OCI-LY3 (cell line): ENCODE measurements at regions not wholly inside any gene's neighbourhood (a gene's known extent, or its start where the extent isn't known, plus 50 kb on each side); places are given as distances from the start of the nearest gene placed in this dataset.

Source experiments
- H2AFZ ChIP-seq: fragments of 200-600, 300-600 bp; shearing (Covaris generic); 2 replicates; pipeline ENCODE4 v1.6.0; 2014; ENCODE audit warnings: antibody characterized with exemption, low read depth, low read length
- H3K27ac ChIP-seq: fragments of 200-600, 300-600 bp; sonication (generic); 2 replicates; pipeline ENCODE4 v1.5.1; 2014; ENCODE audit warnings: mild to moderate bottlenecking, low read length, moderate library complexity, mixed read lengths
- H3K27me3 ChIP-seq: fragments of 200-600, 300-600 bp; sonication (generic); 2 replicates; pipeline ENCODE4 v1.6.1; 2014; ENCODE audit warnings: low read depth, low read length, mixed read lengths
- H3K36me3 ChIP-seq: fragments of 200-600, 300-600 bp; sonication (generic); replicated peaks from 2 replicates; pipeline ENCODE3; 2014; ENCODE audit warnings: low read depth, low read length, mixed read lengths
- H3K4me1 ChIP-seq: fragments of 300-600, 200-600 bp; sonication (generic); 2 replicates; pipeline ENCODE4 v1.6.1; 2014; ENCODE audit warnings: low read length, mixed read lengths
- H3K4me2 ChIP-seq: fragments of 200-600, 300-600 bp; sonication (generic); 2 replicates; pipeline ENCODE4 v1.6.1; 2014; ENCODE audit warnings: low read length, mixed read lengths
- H3K4me3 ChIP-seq: fragments of 300-600, 200-600 bp; sonication (generic); 2 replicates; pipeline ENCODE4 v1.5.1; 2014; ENCODE audit warnings: antibody characterized with exemption, mild to moderate bottlenecking, low read length, moderate library complexity
- H3K79me2 ChIP-seq: fragments of 300-600, 200-600 bp; shearing (Covaris generic); 2 replicates; pipeline ENCODE4 v1.6.1; 2014; ENCODE audit warnings: mild to moderate bottlenecking, low read length, mixed read lengths
- H3K9ac ChIP-seq: fragments of 300-600, 200-600 bp; shearing (Covaris generic); 2 replicates; pipeline ENCODE4 v1.6.0; 2014; ENCODE audit warnings: mild to moderate bottlenecking, low read length, moderate library complexity
- H3K9me3 ChIP-seq: fragments of 200-600, 300-600 bp; shearing (Covaris generic); 2 replicates; pipeline ENCODE4 v1.6.1; 2014; ENCODE audit warnings: low read length, mixed read lengths; ENCODE audit not compliant: insufficient read depth
- H4K20me1 ChIP-seq: fragments of 200-600, 300-600 bp; sonication (generic); 2 replicates; pipeline ENCODE4 v1.6.1; 2016; ENCODE audit warnings: low read length, mixed read lengths; ENCODE audit not compliant: insufficient read depth
- CTCF ChIP-seq: fragments of 200-600, 300-600 bp; sonication (generic); IDR thresholded peaks from 2 replicates; pipeline ENCODE4 v1.5.1; 2014; ENCODE audit warnings: antibody characterized with exemption, low read length, low read depth
- EZH2phosphoT487 ChIP-seq: fragments of 200-600 bp; shearing (Covaris generic); IDR thresholded peaks from 2 replicates; pipeline ENCODE4 v1.6.1; 2018; ENCODE audit warnings: antibody characterized with exemption, mixed run types, low read depth

GRCh38 chr10:124324451-124324850, 94.3 kb downstream of the OAT start:
- H3K79me2 ChIP-seq, result no peaks in the 10 kb centered on the region
- no peak overlapping the region for H2AFZ ChIP-seq
- H3K27me3 ChIP-seq, result no peaks in the 10 kb centered on the region
- no peak overlapping the region for H3K9ac ChIP-seq
- H3K4me1 ChIP-seq, result no peaks in the 10 kb centered on the region
- H3K27ac ChIP-seq, result no peak overlapping the region
- H3K4me2 ChIP-seq, result no peak overlapping the region
- no peaks in the 10 kb centered on the region for H3K36me3 ChIP-seq
- TF ChIP-seq CTCF (no peak), EZH2phosphoT487 (no peak)
- no peak overlapping the region for H3K4me3 ChIP-seq
- no peaks in the 10 kb centered on the region for H4K20me1 ChIP-seq
- no peaks in the 10 kb centered on the region for H3K9me3 ChIP-seq

- no peak overlapping the region for H3K4me2 ChIP-seq
- no peak overlapping the region for H3K4me3 ChIP-seq
- H3K9ac ChIP-seq, result no peak overlapping the region
- no peaks in the 10 kb centered on the region for H3K27me3 ChIP-seq
- no peak overlapping the region for H2AFZ ChIP-seq
- H3K9me3 ChIP-seq, result no peaks in the 10 kb centered on the region
- H4K20me1 ChIP-seq, result no peaks in the 10 kb centered on the region
- H3K4me1 ChIP-seq, result no peaks in the 10 kb centered on the region
- no peak for TF ChIP-seq EZH2phosphoT487
- no peak for TF ChIP-seq CTCF
- H3K27ac ChIP-seq, result no peak overlapping the region
- H3K36me3 ChIP-seq, result no peaks in the 10 kb centered on the region
- H3K79me2 ChIP-seq, result no peaks in the 10 kb centered on the region
Observed at GRCh38 chr10:124323806-124324205, 94.9 kb downstream of the OAT start.

- Histone ChIP-seq H3K79me2 (no peaks in the 10 kb centered on the region), H3K9me3 (no peaks in the 10 kb centered on the region), H3K27ac (no peak overlapping the region), H3K9ac (no peak overlapping the region), H2AFZ (no peak overlapping the region), H4K20me1 (no peaks in the 10 kb centered on the region), H3K4me1 (no peaks in the 10 kb centered on the region), H3K27me3 (no peaks in the 10 kb centered on the region), H3K4me3 (no peak overlapping the region), H3K4me2 (no peak overlapping the region), H3K36me3 (no peaks in the 10 kb centered on the region)
- TF ChIP-seq EZH2phosphoT487 (no peak), CTCF (no peak)
Observed at GRCh38 chr10:124323111-124323725, 95.5 kb downstream of the OAT start.

- Histone ChIP-seq H3K9ac (no peak overlapping the region), H3K36me3 (no peaks in the 10 kb centered on the region), H3K79me2 (no peaks in the 10 kb centered on the region), H3K4me3 (no peak overlapping the region), H3K9me3 (no peaks in the 10 kb centered on the region), H3K27ac (no peak overlapping the region), H3K4me2 (no peak overlapping the region), H4K20me1 (no peaks in the 10 kb centered on the region), H3K4me1 (no peaks in the 10 kb centered on the region), H2AFZ (no peak overlapping the region), H3K27me3 (no peaks in the 10 kb centered on the region)
- TF ChIP-seq EZH2phosphoT487, result no peak
Observed at GRCh38 chr10:124322191-124322980, 96.3 kb downstream of the OAT start.
